Progenitor cell of endocrine pancreas (in vitro differentiated cells): ENCODE measurements at regions not wholly inside any gene's neighbourhood (a gene's known extent, or its start where the extent isn't known, plus 50 kb on each side); places are given as distances from the start of the nearest gene placed in this dataset.
"Not testable (repeated sequence)": the region's sequence is repeated elsewhere in the genome, so short reads cannot be mapped to it uniquely, and the experiment has no call there.

Experiments
- DNase-seq: peaks from one replicate; pipeline ENCODE4 v3.0.0; 2021; ENCODE audit warnings: low spot score; ENCODE audit not compliant: unreplicated experiment
- H3K27ac Mint-ChIP-seq: 2 replicates; pipeline ENCODE4 v1.8.0; 2021; ENCODE audit warnings: mild to moderate bottlenecking, moderate library complexity, mixed read lengths
- H3K27me3 Mint-ChIP-seq: 2 replicates; pipeline ENCODE4 v1.8.0; 2021; ENCODE audit warnings: mixed read lengths
- H3K36me3 Mint-ChIP-seq: 2 replicates; pipeline ENCODE4 v1.8.0; 2022; ENCODE audit warnings: mixed read lengths; ENCODE audit not compliant: insufficient read depth
- H3K4me1 Mint-ChIP-seq: 2 replicates; pipeline ENCODE4 v1.8.0; 2021; ENCODE audit warnings: low read depth, mixed read lengths
- H3K4me3 Mint-ChIP-seq: 2 replicates; pipeline ENCODE4 v1.8.0; 2021; ENCODE audit warnings: low read depth, mild to moderate bottlenecking, moderate library complexity, mixed read lengths
- H3K9me3 Mint-ChIP-seq: 2 replicates; pipeline ENCODE4 v1.8.0; 2021; ENCODE audit warnings: low read depth, mixed read lengths
- CTCF ChIP-seq: fragments of 200-600 bp; sonication (generic); IDR thresholded peaks from one replicate; pipeline ENCODE4 v1.5.0; 2021; ENCODE audit warnings: antibody characterized with exemption, mild to moderate bottlenecking; ENCODE audit not compliant: unreplicated experiment

- Mint-ChIP-seq H3K4me3 (no peak overlapping the region), H3K4me1 (peaks cover 7% of the 10 kb centered on the region), H3K9me3 (peaks cover 10% of the 10 kb centered on the region), H3K27ac (no peak overlapping the region), H3K27me3 (no peaks in the 10 kb centered on the region), H3K36me3 (no peaks in the 10 kb centered on the region)
- DNase-seq = no peak
- no peak for TF ChIP-seq CTCF
These were observed 663.2 kb upstream of the ZNF385D start for GRCh38 chr3:22414239-22414638.

- not testable (repeated sequence) for H3K27ac Mint-ChIP-seq, H3K27me3 Mint-ChIP-seq, H3K4me3 Mint-ChIP-seq, DNase-seq, H3K4me1 Mint-ChIP-seq, H3K9me3 Mint-ChIP-seq, H3K36me3 Mint-ChIP-seq
These were observed 665.9 kb upstream of the ZNF385D start for GRCh38 chr3:22416838-22417446.

- H3K36me3 Mint-ChIP-seq = no peaks in the 10 kb centered on the region
- H3K9me3 Mint-ChIP-seq = peaks cover 9% of the 10 kb centered on the region
- no peak for DNase-seq
These were observed 668.3 kb upstream of the ZNF385D start for GRCh38 chr3:22419261-22419660.

GRCh38 chr3:22421589-22421988, 670.6 kb upstream of the ZNF385D start:
- no peaks in the 10 kb centered on the region for H3K36me3 Mint-ChIP-seq

More at GRCh38 chr3:22419261-22419660, 668.3 kb upstream of the ZNF385D start:
- no peak for TF ChIP-seq CTCF
- peaks cover 7% of the 10 kb centered on the region for H3K4me1 Mint-ChIP-seq
- no peak overlapping the region for H3K4me3 Mint-ChIP-seq
- H3K27ac Mint-ChIP-seq = no peak overlapping the region
- no peaks in the 10 kb centered on the region for H3K27me3 Mint-ChIP-seq

GRCh38 chr3:22431334-22431733, 680.3 kb upstream of the ZNF385D start:
- Mint-ChIP-seq H3K27me3 (no peaks in the 10 kb centered on the region), H3K4me3 (no peak overlapping the region), H3K27ac (no peak overlapping the region), H3K36me3 (no peaks in the 10 kb centered on the region), H3K4me1 (no peaks in the 10 kb centered on the region), H3K9me3 (peaks cover 3% of the 10 kb centered on the region)
- no peak for DNase-seq
- no peak for TF ChIP-seq CTCF

More at GRCh38 chr3:22421589-22421988, 670.6 kb upstream of the ZNF385D start:
- H3K27me3 Mint-ChIP-seq = no peaks in the 10 kb centered on the region
- DNase-seq = no peak
- H3K9me3 Mint-ChIP-seq = peaks cover 3% of the 10 kb centered on the region
- H3K4me1 Mint-ChIP-seq = peaks cover 7% of the 10 kb centered on the region
- no peak for TF ChIP-seq CTCF
- H3K4me3 Mint-ChIP-seq = no peak overlapping the region
- H3K27ac Mint-ChIP-seq = no peak overlapping the region

GRCh38 chr3:22439626-22440025, 688.6 kb upstream of the ZNF385D start:
- Mint-ChIP-seq H3K36me3 (no peaks in the 10 kb centered on the region), H3K4me1 (no peaks in the 10 kb centered on the region), H3K27ac (no peak overlapping the region), H3K4me3 (no peak overlapping the region), H3K9me3 (no peaks in the 10 kb centered on the region), H3K27me3 (peaks cover 5% of the 10 kb centered on the region)
- no peak for TF ChIP-seq CTCF
- DNase-seq = no peak
